ENCODE measurements at regions not wholly inside any gene's neighbourhood (a gene's known extent, or its start where the extent isn't known, plus 50 kb on each side); places are given as distances from the start of the nearest gene placed in this dataset.
"Not testable (repeated sequence)": the region's sequence is repeated elsewhere in the genome, so short reads cannot be mapped to it uniquely, and the experiment has no call there.

- not testable (repeated sequence) for H3K4me3 Mint-ChIP-seq; H3K36me3 Mint-ChIP-seq; H3K9me3 Mint-ChIP-seq (ENCODE audit: low read depth); H3K4me1 Mint-ChIP-seq (ENCODE audit: low read depth); H3K27ac Mint-ChIP-seq; H3K27me3 Mint-ChIP-seq
Measured at GRCh38 chr1:120289601-120290074, 113.3 kb upstream of the SEC22B start.

- not testable (repeated sequence) for H3K9me3 Mint-ChIP-seq (ENCODE audit: low read depth); H3K27ac Mint-ChIP-seq; H3K4me1 Mint-ChIP-seq (ENCODE audit: low read depth); H3K27me3 Mint-ChIP-seq; H3K36me3 Mint-ChIP-seq; H3K4me3 Mint-ChIP-seq
Measured at GRCh38 chr1:120288814-120289600, 112.7 kb upstream of the SEC22B start.

GRCh38 chr1:120288167-120288566 is 111.8 kb upstream of the SEC22B start:
- not testable (repeated sequence) for H3K4me3 Mint-ChIP-seq

GRCh38 chr1:120282744-120283464 is 106.6 kb upstream of the SEC22B start:
- not testable (repeated sequence) for H3K27me3 Mint-ChIP-seq; H3K4me3 Mint-ChIP-seq; H3K9me3 Mint-ChIP-seq (ENCODE audit: low read depth); H3K36me3 Mint-ChIP-seq; H3K27ac Mint-ChIP-seq; H3K4me1 Mint-ChIP-seq (ENCODE audit: low read depth)

More at GRCh38 chr1:120288167-120288566, 111.8 kb upstream of the SEC22B start:
- not testable (repeated sequence) for H3K4me1 Mint-ChIP-seq (ENCODE audit: low read depth); H3K27ac Mint-ChIP-seq; H3K9me3 Mint-ChIP-seq (ENCODE audit: low read depth); H3K27me3 Mint-ChIP-seq; H3K36me3 Mint-ChIP-seq

- not testable (repeated sequence) for H3K27ac Mint-ChIP-seq; H3K9me3 Mint-ChIP-seq (ENCODE audit: low read depth); H3K4me3 Mint-ChIP-seq; H3K27me3 Mint-ChIP-seq; H3K36me3 Mint-ChIP-seq; H3K4me1 Mint-ChIP-seq (ENCODE audit: low read depth)
Measured at GRCh38 chr1:120278259-120278610, 101.9 kb upstream of the SEC22B start.

- H3K4me3 Mint-ChIP-seq; H3K27me3 Mint-ChIP-seq; H3K27ac Mint-ChIP-seq; H3K36me3 Mint-ChIP-seq; H3K9me3 Mint-ChIP-seq (ENCODE audit: low read depth); H3K4me1 Mint-ChIP-seq (ENCODE audit: low read depth): not testable (repeated sequence)
Measured at GRCh38 chr1:120277428-120278258, 101.3 kb upstream of the SEC22B start.

- H3K27me3 Mint-ChIP-seq; H3K9me3 Mint-ChIP-seq (ENCODE audit: low read depth); H3K36me3 Mint-ChIP-seq; H3K27ac Mint-ChIP-seq; H3K4me3 Mint-ChIP-seq; H3K4me1 Mint-ChIP-seq (ENCODE audit: low read depth): not testable (repeated sequence)
Measured at GRCh38 chr1:120276710-120277109, 100.4 kb upstream of the SEC22B start.

- not testable (repeated sequence) for H3K36me3 Mint-ChIP-seq; H3K4me3 Mint-ChIP-seq; H3K4me1 Mint-ChIP-seq (ENCODE audit: low read depth); H3K9me3 Mint-ChIP-seq (ENCODE audit: low read depth); H3K27ac Mint-ChIP-seq; H3K27me3 Mint-ChIP-seq
Measured at GRCh38 chr1:120274438-120274837, 98.1 kb upstream of the SEC22B start.

- not testable (repeated sequence) for H3K36me3 Mint-ChIP-seq; H3K4me3 Mint-ChIP-seq; H3K4me1 Mint-ChIP-seq (ENCODE audit: low read depth); H3K27ac Mint-ChIP-seq; H3K9me3 Mint-ChIP-seq (ENCODE audit: low read depth); H3K27me3 Mint-ChIP-seq
Measured at GRCh38 chr1:120273363-120273762, 97.0 kb upstream of the SEC22B start.

GRCh38 chr1:120272242-120272641 is 95.9 kb upstream of the SEC22B start:
- not testable (repeated sequence) for H3K4me1 Mint-ChIP-seq (ENCODE audit: low read depth); H3K27ac Mint-ChIP-seq; H3K4me3 Mint-ChIP-seq; H3K9me3 Mint-ChIP-seq (ENCODE audit: low read depth); H3K27me3 Mint-ChIP-seq; H3K36me3 Mint-ChIP-seq

- H3K27me3 Mint-ChIP-seq; H3K9me3 Mint-ChIP-seq (ENCODE audit: low read depth); H3K4me1 Mint-ChIP-seq (ENCODE audit: low read depth); H3K27ac Mint-ChIP-seq; H3K36me3 Mint-ChIP-seq; H3K4me3 Mint-ChIP-seq: not testable (repeated sequence)
Measured at GRCh38 chr1:120271561-120272221, 95.4 kb upstream of the SEC22B start.

GRCh38 chr1:120267894-120268551 is 91.7 kb upstream of the SEC22B start:
- H3K36me3 Mint-ChIP-seq; H3K4me3 Mint-ChIP-seq; H3K27ac Mint-ChIP-seq; H3K27me3 Mint-ChIP-seq; H3K9me3 Mint-ChIP-seq (ENCODE audit: low read depth); H3K4me1 Mint-ChIP-seq (ENCODE audit: low read depth): not testable (repeated sequence)

GRCh38 chr1:120264564-120264963 is 88.2 kb upstream of the SEC22B start:
- H3K27ac Mint-ChIP-seq; H3K27me3 Mint-ChIP-seq; H3K9me3 Mint-ChIP-seq (ENCODE audit: low read depth); H3K36me3 Mint-ChIP-seq; H3K4me3 Mint-ChIP-seq; H3K4me1 Mint-ChIP-seq (ENCODE audit: low read depth): not testable (repeated sequence)

- H3K9me3 Mint-ChIP-seq (ENCODE audit: low read depth); H3K27me3 Mint-ChIP-seq; H3K4me1 Mint-ChIP-seq (ENCODE audit: low read depth); H3K27ac Mint-ChIP-seq; H3K36me3 Mint-ChIP-seq; H3K4me3 Mint-ChIP-seq: not testable (repeated sequence)
Measured at GRCh38 chr1:120262791-120263751, 86.8 kb upstream of the SEC22B start.
